Body of pancreas (tissue), 4 donors: ENCODE measurements at regions not wholly inside any gene's neighbourhood (a gene's known extent, or its start where the extent isn't known, plus 50 kb on each side); places are given as distances from the start of the nearest gene placed in this dataset.

Experiments used
- ATAC-seq: fragments of 150-250 bp; one replicate; pipeline ENCODE4 v1.9.1; 2016
- DNase-seq, 4 donors: peaks; one replicate each; pipeline ENCODE4 v3.0.0-alpha.2; 2019
- H3K27ac ChIP-seq, 4 donors: fragments of 200-600 bp; sonication (generic); 1 replicate in 3 of 4; 2 replicates in 1 of 4; pipeline versions ENCODE4 v1.5.1 to v1.6.1; 2016 to 2019; ENCODE audit warnings: mild to moderate bottlenecking in 1 of 4, mixed read lengths in 1 of 4, moderate library complexity in 1 of 4
- H3K27me3 ChIP-seq, 2 donors: fragments of 200-600 bp; sonication (generic); one replicate each; pipeline ENCODE4 v1.6.0; 2016; ENCODE audit warnings: mild to moderate bottlenecking in 1 of 2
- H3K36me3 ChIP-seq, 2 donors: fragments of 200-600 bp; sonication (generic); replicated peaks in 1 of 2; 2 replicates each; pipeline ENCODE4 v1.5.1; 2016; ENCODE audit warnings: low read depth in 2 of 2; ENCODE audit not compliant: insufficient read depth in 1 of 2
- H3K4me1 ChIP-seq: fragments of 200-600 bp; sonication (generic); one replicate; pipeline ENCODE4 v1.6.0; 2016
- H3K4me3 ChIP-seq, 2 donors: fragments of 200-600 bp; sonication (generic); 1 replicate in 1 of 2; 2 replicates in 1 of 2; pipeline ENCODE4 v1.5.1; 2016 to 2019
- H3K9me3 ChIP-seq, 3 donors: fragments of 200-600 bp; sonication (generic); 1 replicate in 2 of 3; 2 replicates in 1 of 3; pipeline ENCODE4 v1.5.1; 2016
- POLR2A ChIP-seq, 3 donors: fragments of 450-650 bp; IDR thresholded peaks; one replicate each; pipeline ENCODE4 v1.6.1; 2016; ENCODE audit warnings: antibody characterized with exemption in 3 of 3, mild to moderate bottlenecking in 2 of 3
- WGBS, 2 donors: methylation state at CpG; one replicate each; pipeline ENCODE4 v1.1.5; 2017; 5-methylcytosine and 5-hydroxymethylcytosine counted together
- intact Hi-C: fragments of 100-400 bp; cut with DNase I; formaldehyde crosslinking; loops from one replicate; pipeline ENCODE4 v1.15.1; 2023
- TF ChIP-seq, protein P1 (sequence below), 7 experiments: fragments of 450-650 bp in 4 of 7; fragments of 200-600 bp in 3 of 7; sonication (generic) in 3 of 7; IDR thresholded peaks; one replicate each; pipeline ENCODE4 v1.5.1; 2016 to 2019; ENCODE audit warnings: antibody characterized with exemption in 7 of 7

GRCh38 chr4:22217480-22217879, 268.9 kb upstream of the KCNIP4 start:
- no peak for ATAC-seq
- intact Hi-C loops: no loop called here
- DNase-seq: no peak
- H3K4me3 ChIP-seq: no peak overlapping the region
- no peaks in the 10 kb centered on the region for H3K27me3 ChIP-seq
- no peaks in the 10 kb centered on the region for H3K36me3 ChIP-seq
- no peaks in the 10 kb centered on the region for H3K4me1 ChIP-seq
- 48 to 60% methylated on average over 5 of the region's 5 CpGs for WGBS, 2 donors
- TF ChIP-seq, protein P1, sequence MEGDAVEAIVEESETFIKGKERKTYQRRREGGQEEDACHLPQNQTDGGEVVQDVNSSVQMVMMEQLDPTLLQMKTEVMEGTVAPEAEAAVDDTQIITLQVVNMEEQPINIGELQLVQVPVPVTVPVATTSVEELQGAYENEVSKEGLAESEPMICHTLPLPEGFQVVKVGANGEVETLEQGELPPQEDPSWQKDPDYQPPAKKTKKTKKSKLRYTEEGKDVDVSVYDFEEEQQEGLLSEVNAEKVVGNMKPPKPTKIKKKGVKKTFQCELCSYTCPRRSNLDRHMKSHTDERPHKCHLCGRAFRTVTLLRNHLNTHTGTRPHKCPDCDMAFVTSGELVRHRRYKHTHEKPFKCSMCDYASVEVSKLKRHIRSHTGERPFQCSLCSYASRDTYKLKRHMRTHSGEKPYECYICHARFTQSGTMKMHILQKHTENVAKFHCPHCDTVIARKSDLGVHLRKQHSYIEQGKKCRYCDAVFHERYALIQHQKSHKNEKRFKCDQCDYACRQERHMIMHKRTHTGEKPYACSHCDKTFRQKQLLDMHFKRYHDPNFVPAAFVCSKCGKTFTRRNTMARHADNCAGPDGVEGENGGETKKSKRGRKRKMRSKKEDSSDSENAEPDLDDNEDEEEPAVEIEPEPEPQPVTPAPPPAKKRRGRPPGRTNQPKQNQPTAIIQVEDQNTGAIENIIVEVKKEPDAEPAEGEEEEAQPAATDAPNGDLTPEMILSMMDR (IDR thresholded peaks at IDR 0.05): no peak
- TF ChIP-seq POLR2A (IDR thresholded peaks at IDR 0.05): no peak
- H3K9me3 ChIP-seq: no peaks in the 10 kb centered on the region
- no peak overlapping the region for H3K27ac ChIP-seq

DNA sequence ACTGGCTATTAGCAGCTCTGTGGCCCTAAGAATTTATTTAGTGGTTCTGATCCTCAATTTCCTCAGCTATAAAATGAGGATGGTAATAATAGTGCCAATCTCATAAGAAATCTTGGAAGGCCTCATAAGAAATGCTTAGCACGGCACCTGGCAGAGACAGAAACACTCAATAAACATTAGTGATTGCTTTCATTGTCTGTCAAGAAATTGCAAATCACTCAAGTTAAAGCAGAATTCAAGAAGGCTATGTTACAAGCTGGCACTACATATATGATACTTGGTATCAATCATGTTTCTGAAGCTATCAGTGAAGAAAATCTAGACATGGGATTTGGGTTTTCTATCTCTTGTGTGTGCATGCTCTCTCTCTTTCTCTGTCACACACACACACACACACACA, 267.7 kb upstream of the KCNIP4 start:
- ATAC-seq: no peak

DNA sequence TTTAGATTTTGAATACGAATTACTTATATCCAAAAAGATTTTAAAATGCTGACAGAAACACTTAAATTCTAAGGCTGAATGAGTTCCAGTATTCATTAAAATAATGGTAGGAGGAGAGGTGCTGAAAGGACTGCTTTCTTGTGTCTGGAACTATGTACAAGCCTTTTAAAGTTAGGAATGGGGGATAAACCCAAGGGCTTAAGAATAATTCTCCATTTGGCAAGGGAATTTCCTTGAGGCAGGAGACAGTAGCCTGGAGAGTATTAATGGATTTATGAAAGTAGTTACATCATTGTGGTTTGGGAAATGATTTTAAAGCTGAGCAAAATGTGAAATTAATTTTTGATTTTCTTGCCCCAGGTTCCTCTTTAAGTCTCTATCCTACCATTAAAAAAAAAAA, 266.5 kb upstream of the KCNIP4 start:
- no peaks in the 10 kb centered on the region for H3K36me3 ChIP-seq
- H3K27ac ChIP-seq: no peak overlapping the region
- WGBS, 2 donors: 19 to 49% methylated on average over 1 of the region's 1 CpG
- ATAC-seq: no peak
- no peak for DNase-seq
- H3K9me3 ChIP-seq: no peaks in the 10 kb centered on the region
- intact Hi-C loops: no loop called here
- no peaks in the 10 kb centered on the region for H3K27me3 ChIP-seq
- H3K4me1 ChIP-seq: no peaks in the 10 kb centered on the region
- no peak overlapping the region for H3K4me3 ChIP-seq
- TF ChIP-seq POLR2A (IDR thresholded peaks at IDR 0.05): no peak
- TF ChIP-seq, protein P1 (IDR thresholded peaks at IDR 0.05): no peak

More for the DNA sequence above, 267.7 kb upstream of the KCNIP4 start:
- no peak overlapping the region for H3K27ac ChIP-seq
- WGBS, 2 donors: 63 to 76% methylated on average over 1 of the region's 1 CpG
- intact Hi-C loops: no loop called here
- no peak for DNase-seq
- H3K9me3 ChIP-seq: no peaks in the 10 kb centered on the region
- H3K27me3 ChIP-seq: no peaks in the 10 kb centered on the region
- no peak for TF ChIP-seq POLR2A (IDR thresholded peaks at IDR 0.05)
- TF ChIP-seq, protein P1 (IDR thresholded peaks at IDR 0.05): no peak
- no peaks in the 10 kb centered on the region for H3K4me1 ChIP-seq
- H3K4me3 ChIP-seq: no peak overlapping the region
- no peaks in the 10 kb centered on the region for H3K36me3 ChIP-seq

GRCh38 chr4:22203711-22204011, 255.1 kb upstream of the KCNIP4 start:
- no peak for TF ChIP-seq POLR2A (IDR thresholded peaks at IDR 0.05)
- TF ChIP-seq, protein P1 (IDR thresholded peaks at IDR 0.05): no peak
- 36 to 37% methylated on average over 1 of the region's 1 CpG for WGBS, 2 donors
- H3K27me3 ChIP-seq: no peaks in the 10 kb centered on the region
- no peaks in the 10 kb centered on the region for H3K36me3 ChIP-seq
- no peak for ATAC-seq
- no peaks in the 10 kb centered on the region for H3K9me3 ChIP-seq
- H3K4me3 ChIP-seq: no peak overlapping the region
- H3K4me1 ChIP-seq: no peaks in the 10 kb centered on the region
- no peak for DNase-seq
- no peak overlapping the region for H3K27ac ChIP-seq
- intact Hi-C loops: no loop called here

DNA sequence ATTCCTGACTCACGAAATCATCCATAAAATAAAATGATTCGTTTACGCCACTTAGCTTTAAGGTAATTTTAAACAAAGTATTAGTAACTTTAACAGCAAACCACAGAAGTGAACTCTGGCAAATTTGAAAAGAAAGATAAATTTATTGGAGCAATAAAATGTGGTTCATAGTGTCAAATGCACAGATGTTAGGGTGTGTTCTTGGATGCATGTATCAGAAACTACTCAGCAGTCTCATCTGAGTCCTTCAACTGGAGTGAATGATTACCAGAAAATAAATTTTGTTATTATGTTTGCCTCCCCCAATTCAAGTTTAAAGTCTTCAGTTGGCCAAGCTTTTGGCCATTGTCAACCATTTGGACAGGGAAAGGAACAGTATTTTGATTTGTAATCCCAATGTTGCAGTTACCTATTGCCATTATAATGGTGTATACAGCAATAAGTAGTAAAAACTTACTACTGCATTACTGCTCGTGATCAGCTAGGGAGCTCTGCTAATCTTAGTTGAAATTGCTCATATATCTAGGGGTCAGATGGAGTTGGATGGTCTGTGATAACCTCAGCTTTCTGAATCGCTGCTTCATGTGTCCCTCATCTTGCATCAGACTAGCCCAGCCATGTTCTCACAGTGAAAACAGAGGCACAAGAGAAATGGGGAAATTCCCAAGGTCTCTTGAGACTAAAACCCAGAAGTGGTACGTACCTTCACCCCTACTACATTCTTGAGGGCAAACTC, 254.6 kb upstream of the KCNIP4 start:
- Histone ChIP-seq H3K4me3 (no peak overlapping the region), H3K27ac (no peak overlapping the region), H3K4me1 (no peaks in the 10 kb centered on the region), H3K27me3 (no peaks in the 10 kb centered on the region), H3K9me3 (no peaks in the 10 kb centered on the region), H3K36me3 (no peaks in the 10 kb centered on the region)
- no peak for DNase-seq
- ATAC-seq: no peak
- 56 to 63% methylated on average over 6 of the region's 6 CpGs for WGBS, 2 donors
- intact Hi-C loops: no loop called here
- no peak for TF ChIP-seq POLR2A (IDR thresholded peaks at IDR 0.05)
- TF ChIP-seq, protein P1 (IDR thresholded peaks at IDR 0.05): no peak
